ENCODE measurements at regions not wholly inside any gene's neighbourhood (a gene's known extent, or its start where the extent isn't known, plus 50 kb on each side); places are given as distances from the start of the nearest gene placed in this dataset.

DNA sequence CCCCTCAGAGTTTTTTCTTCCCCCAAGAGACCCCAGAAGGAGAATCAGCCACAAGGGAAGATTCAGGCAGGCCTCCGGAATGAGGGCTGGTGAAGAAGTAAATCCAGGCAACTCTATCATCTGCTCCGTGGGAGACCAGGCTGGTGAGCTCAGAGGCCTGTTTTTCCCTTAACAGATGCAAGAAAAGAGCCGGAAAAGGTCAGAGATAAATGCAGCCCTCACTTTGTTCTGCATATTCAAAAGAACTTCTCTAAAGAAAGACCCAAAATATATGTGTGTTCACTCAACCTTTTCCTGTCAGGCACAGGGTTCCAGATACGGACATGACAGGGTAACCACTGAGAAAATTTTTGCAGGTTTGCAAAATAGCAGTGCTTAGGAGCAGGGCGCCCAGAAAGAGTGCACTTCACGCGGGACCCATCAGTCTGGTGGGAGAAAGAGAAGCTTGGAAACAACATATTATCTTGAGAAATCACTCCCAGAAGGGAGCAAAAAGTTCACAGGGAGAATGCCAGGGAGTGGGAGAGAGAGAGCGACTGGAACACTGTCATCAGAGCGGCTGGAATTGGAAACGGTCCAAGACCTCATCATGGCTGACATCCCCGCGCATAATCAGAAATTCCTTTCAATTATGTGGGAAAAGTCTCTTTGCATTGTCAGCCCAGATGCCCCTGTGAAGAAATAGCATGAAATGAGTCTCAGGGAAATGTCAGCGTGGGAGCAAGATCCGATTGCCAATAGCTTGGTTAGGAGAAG, 244.8 kb upstream of the SLC14A2 start:
- no peaks in the 10 kb centered on the region for H3K27me3 ChIP-seq (replicated peaks; ENCODE audit: insufficient read depth)
- no peaks in the 10 kb centered on the region for H3K4me1 ChIP-seq (replicated peaks)
- intact Hi-C loops (cut with DNase I): no loop called here
- no peak for DNase-seq (ENCODE audit: low spot score)
- no peak overlapping the region for H3K4me3 ChIP-seq
- WGBS: 60% methylated on average over 14 of the region's 14 CpGs
- H3K27ac ChIP-seq: no peak overlapping the region
- H3K36me3 ChIP-seq: no peaks in the 10 kb centered on the region
- no peaks in the 10 kb centered on the region for H3K9me3 ChIP-seq
- TF ChIP-seq POLR2AphosphoS5 (IDR thresholded peaks at IDR 0.05) (no peak), CTCF (IDR thresholded peaks at IDR 0.05) (no peak), POLR2A (IDR thresholded peaks at IDR 0.05) (no peak)

DNA sequence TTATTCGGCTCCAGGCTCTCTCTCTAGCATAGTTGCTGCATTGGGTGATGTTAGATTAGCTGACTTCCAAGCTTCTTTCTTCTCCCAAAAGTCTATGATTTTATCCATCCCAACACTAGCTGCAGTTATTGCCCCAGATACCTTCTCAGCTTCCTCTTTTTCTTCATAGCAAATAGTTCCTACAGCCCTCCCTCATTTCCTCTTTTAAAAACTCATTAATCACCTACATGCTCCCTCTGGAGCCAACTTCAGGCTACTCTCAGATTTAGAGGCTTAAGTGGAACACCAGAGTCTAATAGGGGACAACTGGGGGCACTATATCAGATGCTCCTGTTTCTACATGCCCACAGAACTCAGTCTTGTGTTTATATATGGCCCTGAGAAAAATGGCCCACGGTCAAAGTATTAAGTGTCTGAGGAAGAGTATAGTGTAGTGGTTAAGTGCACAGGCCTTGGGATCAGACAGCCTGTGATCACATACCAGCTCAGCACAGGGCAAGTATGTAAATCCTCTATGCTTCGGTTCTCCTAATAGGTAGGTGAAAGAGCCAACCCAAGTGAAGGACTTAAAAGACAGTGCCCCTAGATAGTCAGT, 241.9 kb upstream of the SLC14A2 start:
- no peaks in the 10 kb centered on the region for H3K4me1 ChIP-seq (replicated peaks)
- H3K36me3 ChIP-seq: no peaks in the 10 kb centered on the region
- H3K4me3 ChIP-seq: no peak overlapping the region

GRCh38 chr18:45374236-45374635, 241.0 kb upstream of the SLC14A2 start:
- TF ChIP-seq CTCF (IDR thresholded peaks at IDR 0.05): no peak
- no peak for TF ChIP-seq POLR2AphosphoS5 (IDR thresholded peaks at IDR 0.05)
- TF ChIP-seq POLR2A (IDR thresholded peaks at IDR 0.05): no peak
- intact Hi-C loops (cut with DNase I): no loop called here

More for the DNA sequence above, 241.9 kb upstream of the SLC14A2 start:
- TF ChIP-seq POLR2AphosphoS5 (IDR thresholded peaks at IDR 0.05) (no peak), POLR2A (IDR thresholded peaks at IDR 0.05) (no peak), CTCF (IDR thresholded peaks at IDR 0.05) (no peak)
- intact Hi-C loops (cut with DNase I): no loop called here
- no peaks in the 10 kb centered on the region for H3K9me3 ChIP-seq
- DNase-seq (ENCODE audit: low spot score): no peak
- 85% methylated on average over 3 of the region's 3 CpGs for WGBS
- H3K27ac ChIP-seq: no peak overlapping the region
- H3K27me3 ChIP-seq (replicated peaks; ENCODE audit: insufficient read depth): no peaks in the 10 kb centered on the region

GRCh38 chr18:45374878-45375630, 240.2 kb upstream of the SLC14A2 start:
- no peak for TF ChIP-seq POLR2A (IDR thresholded peaks at IDR 0.05)
- TF ChIP-seq CTCF (IDR thresholded peaks at IDR 0.05): no peak
- no peak for TF ChIP-seq POLR2AphosphoS5 (IDR thresholded peaks at IDR 0.05)
- intact Hi-C loops (cut with DNase I): no loop called here
- WGBS: 86% methylated on average over 6 of the region's 6 CpGs
- DNase-seq (ENCODE audit: low spot score): no peak
- no peaks in the 10 kb centered on the region for H3K27me3 ChIP-seq (replicated peaks; ENCODE audit: insufficient read depth)
- no peaks in the 10 kb centered on the region for H3K36me3 ChIP-seq
- no peak overlapping the region for H3K4me3 ChIP-seq
- H3K4me1 ChIP-seq (replicated peaks): no peaks in the 10 kb centered on the region
- H3K27ac ChIP-seq: no peak overlapping the region
- no peaks in the 10 kb centered on the region for H3K9me3 ChIP-seq

More at GRCh38 chr18:45374236-45374635, 241.0 kb upstream of the SLC14A2 start:
- Histone ChIP-seq H3K27me3 (replicated peaks; ENCODE audit: insufficient read depth) (no peaks in the 10 kb centered on the region), H3K9me3 (no peaks in the 10 kb centered on the region), H3K27ac (no peak overlapping the region), H3K36me3 (no peaks in the 10 kb centered on the region), H3K4me1 (replicated peaks) (no peaks in the 10 kb centered on the region), H3K4me3 (no peak overlapping the region)
- no peak for DNase-seq (ENCODE audit: low spot score)
